Breast epithelium (tissue), 4 donors: ENCODE measurements at regions not wholly inside any gene's neighbourhood (a gene's known extent, or its start where the extent isn't known, plus 50 kb on each side); places are given as distances from the start of the nearest gene placed in this dataset.

Source experiments
- DNase-seq, 2 donors: peaks; one replicate each; pipeline ENCODE4 v3.0.0-alpha.2; 2019; ENCODE audit warnings: low spot score in 2 of 2
- H3K27ac ChIP-seq, 2 donors: fragments of 200-600 bp; sonication (generic) in 1 of 2; one replicate each; pipeline ENCODE4 v1.5.1; 2016 to 2019; ENCODE audit warnings: mild to moderate bottlenecking in 1 of 2
- H3K27me3 ChIP-seq, 2 donors: fragments of 200-600 bp; sonication (generic) in 1 of 2; one replicate each; pipeline versions ENCODE4 v1.5.1 to v1.6.0; 2017 to 2019; ENCODE audit warnings: control low read depth in 1 of 2, mild to moderate bottlenecking in 1 of 2
- H3K36me3 ChIP-seq: fragments of 200-600 bp; one replicate; pipeline ENCODE4 v1.5.1; 2019
- H3K4me1 ChIP-seq, 2 donors: fragments of 200-600 bp; sonication (generic); one replicate each; pipeline ENCODE4 v1.5.1; 2016 to 2019; ENCODE audit warnings: control low read depth in 1 of 2
- H3K4me3 ChIP-seq, 3 donors: fragments of 200-600 bp; sonication (generic); 1 replicate in 2 of 3; 2 replicates in 1 of 3; pipeline ENCODE4 v1.5.1; 2016 to 2019; ENCODE audit warnings: mild to moderate bottlenecking in 3 of 3, moderate library complexity in 2 of 3
- H3K9me3 ChIP-seq, 2 donors: fragments of 200-600 bp; sonication (generic) in 1 of 2; one replicate each; pipeline ENCODE4 v1.5.1; 2016 to 2019; ENCODE audit warnings: control low read depth in 1 of 2
- POLR2A ChIP-seq: fragments of 450-650 bp; IDR thresholded peaks from one replicate; pipeline ENCODE4 v1.6.1; 2016; ENCODE audit warnings: antibody characterized with exemption, mild to moderate bottlenecking, moderate library complexity
- POLR2AphosphoS5 ChIP-seq, 3 donors: sonication (generic); formaldehyde crosslinking; IDR thresholded peaks; one replicate each; pipeline ENCODE4 v1.6.1; 2017; ENCODE audit warnings: antibody characterized with exemption in 3 of 3
- intact Hi-C: fragments of 100-400 bp; cut with DNase I; formaldehyde crosslinking; loops from one replicate; pipeline ENCODE4 v1.15.1; 2023; ENCODE audit warnings: low total_unique reads
- TF ChIP-seq, protein P1 (sequence below), 3 donors: fragments of 450-650 bp; IDR thresholded peaks; one replicate each; pipeline ENCODE4 v1.5.1; 2016 to 2017; ENCODE audit warnings: antibody characterized with exemption in 3 of 3, mild to moderate bottlenecking in 3 of 3, moderate library complexity in 3 of 3

DNA sequence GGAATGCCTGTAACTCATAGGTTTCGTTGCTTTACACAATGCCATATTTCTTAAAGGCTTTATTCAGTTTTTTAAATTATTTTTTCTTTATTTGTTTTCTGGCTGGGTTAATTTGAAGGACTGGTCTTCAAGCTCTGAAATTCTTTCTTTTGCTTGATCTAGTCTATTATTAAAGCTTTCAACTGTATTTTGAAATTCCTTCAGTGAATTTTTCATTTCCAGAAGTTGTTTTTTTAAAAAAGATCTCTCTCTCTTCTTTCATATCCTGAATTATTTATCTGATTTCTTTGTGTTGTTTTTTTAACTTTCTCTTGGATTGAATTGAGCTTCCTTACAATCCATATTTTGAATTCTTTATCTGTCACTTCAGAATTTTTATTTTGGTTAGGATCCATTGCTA lies 239.9 kb upstream of the CTAGE1 start:
- no peaks in the 10 kb centered on the region for H3K27me3 ChIP-seq
- DNase-seq = no peak
- H3K4me3 ChIP-seq = no peak overlapping the region
- intact Hi-C loops = no loop called here
- peaks cover 12 to 25% of the 10 kb centered on the region in 2 donors for H3K9me3 ChIP-seq
- H3K36me3 ChIP-seq = no peaks in the 10 kb centered on the region
- H3K27ac ChIP-seq = no peak overlapping the region
- TF ChIP-seq POLR2A (no peak), POLR2AphosphoS5 (IDR thresholded peaks at IDR 0.05) (no peak)
- TF ChIP-seq, protein P1, sequence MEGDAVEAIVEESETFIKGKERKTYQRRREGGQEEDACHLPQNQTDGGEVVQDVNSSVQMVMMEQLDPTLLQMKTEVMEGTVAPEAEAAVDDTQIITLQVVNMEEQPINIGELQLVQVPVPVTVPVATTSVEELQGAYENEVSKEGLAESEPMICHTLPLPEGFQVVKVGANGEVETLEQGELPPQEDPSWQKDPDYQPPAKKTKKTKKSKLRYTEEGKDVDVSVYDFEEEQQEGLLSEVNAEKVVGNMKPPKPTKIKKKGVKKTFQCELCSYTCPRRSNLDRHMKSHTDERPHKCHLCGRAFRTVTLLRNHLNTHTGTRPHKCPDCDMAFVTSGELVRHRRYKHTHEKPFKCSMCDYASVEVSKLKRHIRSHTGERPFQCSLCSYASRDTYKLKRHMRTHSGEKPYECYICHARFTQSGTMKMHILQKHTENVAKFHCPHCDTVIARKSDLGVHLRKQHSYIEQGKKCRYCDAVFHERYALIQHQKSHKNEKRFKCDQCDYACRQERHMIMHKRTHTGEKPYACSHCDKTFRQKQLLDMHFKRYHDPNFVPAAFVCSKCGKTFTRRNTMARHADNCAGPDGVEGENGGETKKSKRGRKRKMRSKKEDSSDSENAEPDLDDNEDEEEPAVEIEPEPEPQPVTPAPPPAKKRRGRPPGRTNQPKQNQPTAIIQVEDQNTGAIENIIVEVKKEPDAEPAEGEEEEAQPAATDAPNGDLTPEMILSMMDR (IDR thresholded peaks at IDR 0.05) = no peak
- no peaks in the 10 kb centered on the region for H3K4me1 ChIP-seq

DNA sequence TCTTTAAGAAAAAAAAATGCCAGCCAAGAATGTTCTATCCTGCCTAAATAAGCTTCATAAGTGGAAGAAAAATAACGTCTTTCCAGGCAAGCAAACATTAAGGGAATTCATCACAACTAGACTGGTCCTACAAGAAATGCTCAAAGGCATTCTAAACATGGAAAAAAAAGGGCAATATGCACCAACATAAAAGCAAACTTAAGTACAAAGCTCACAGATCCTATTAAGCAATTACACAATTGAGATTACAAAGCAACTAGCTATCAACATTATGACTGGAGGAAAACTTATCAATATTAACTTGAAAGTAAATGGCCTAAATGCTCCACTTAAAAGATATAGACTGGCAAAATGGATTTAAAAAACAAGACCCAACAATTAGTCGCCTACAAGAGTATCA lies 240.6 kb upstream of the CTAGE1 start:
- no peak for TF ChIP-seq POLR2AphosphoS5 (IDR thresholded peaks at IDR 0.05)
- TF ChIP-seq POLR2A = no peak
- TF ChIP-seq, protein P1 (IDR thresholded peaks at IDR 0.05) = no peak
- intact Hi-C loops = no loop called here
- H3K36me3 ChIP-seq = no peaks in the 10 kb centered on the region
- no peak overlapping the region for H3K27ac ChIP-seq
- H3K27me3 ChIP-seq = no peaks in the 10 kb centered on the region
- H3K4me3 ChIP-seq = no peak overlapping the region
- peaks cover 15 to 19% of the 10 kb centered on the region in 2 donors for H3K9me3 ChIP-seq
- DNase-seq = no peak
- no peaks in the 10 kb centered on the region for H3K4me1 ChIP-seq

GRCh38 chr18:22663378-22663777 lies 245.7 kb upstream of the CTAGE1 start:
- intact Hi-C loops = no loop called here
- Histone ChIP-seq H3K36me3 (no peaks in the 10 kb centered on the region), H3K27me3 (no peaks in the 10 kb centered on the region), H3K9me3 (peaks cover 15% of the 10 kb centered on the region in 2 donors), H3K27ac (no peak overlapping the region), H3K4me3 (no peak overlapping the region), H3K4me1 (no peaks in the 10 kb centered on the region)
- no peak for TF ChIP-seq POLR2A
- no peak for TF ChIP-seq POLR2AphosphoS5 (IDR thresholded peaks at IDR 0.05)
- TF ChIP-seq, protein P1 (IDR thresholded peaks at IDR 0.05) = no peak
- DNase-seq = no peak

GRCh38 chr18:22666411-22666940 lies 248.8 kb upstream of the CTAGE1 start:
- Histone ChIP-seq H3K4me3 (no peak overlapping the region), H3K27me3 (no peaks in the 10 kb centered on the region), H3K9me3 (peaks cover 9 to 13% of the 10 kb centered on the region in 2 donors), H3K36me3 (no peaks in the 10 kb centered on the region), H3K4me1 (no peaks in the 10 kb centered on the region), H3K27ac (no peak overlapping the region)
- intact Hi-C loops = no loop called here
- no peak for DNase-seq
- no peak for TF ChIP-seq POLR2AphosphoS5 (IDR thresholded peaks at IDR 0.05)
- TF ChIP-seq, protein P1 (IDR thresholded peaks at IDR 0.05) = no peak
- TF ChIP-seq POLR2A = no peak

DNA sequence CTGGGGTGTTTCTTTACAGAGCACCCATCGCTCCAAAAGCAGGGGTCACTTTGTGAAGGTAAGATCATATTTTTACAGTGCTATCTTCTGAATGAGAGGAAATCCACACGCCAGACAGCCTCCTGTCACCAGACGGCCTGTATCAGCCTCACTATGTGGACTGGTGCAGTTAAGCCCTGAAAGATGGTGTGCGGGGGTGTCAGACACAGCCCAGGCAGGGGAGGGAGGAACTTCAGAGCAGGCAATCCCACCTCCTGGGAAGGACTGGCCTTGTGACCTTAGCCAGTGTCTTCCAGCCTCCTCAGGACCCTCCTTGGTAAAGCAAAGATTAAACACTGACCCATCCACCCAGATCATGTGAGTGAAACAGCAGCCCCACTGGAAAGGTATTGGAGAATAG lies 249.4 kb upstream of the CTAGE1 start:
- no peak overlapping the region for H3K27ac ChIP-seq
- intact Hi-C loops = no loop called here
- DNase-seq = no peak
- no peak for TF ChIP-seq POLR2A
- TF ChIP-seq, protein P1 (IDR thresholded peaks at IDR 0.05) = no peak
- no peak for TF ChIP-seq POLR2AphosphoS5 (IDR thresholded peaks at IDR 0.05)
- peaks cover 9 to 13% of the 10 kb centered on the region in 2 donors for H3K9me3 ChIP-seq
- H3K36me3 ChIP-seq = no peaks in the 10 kb centered on the region
- no peak overlapping the region for H3K4me3 ChIP-seq
- H3K4me1 ChIP-seq = no peaks in the 10 kb centered on the region
- H3K27me3 ChIP-seq = no peaks in the 10 kb centered on the region
